Large intestine (tissue), 3 donors: ENCODE measurements at regions not wholly inside any gene's neighbourhood (a gene's known extent, or its start where the extent isn't known, plus 50 kb on each side); places are given as distances from the start of the nearest gene placed in this dataset.

Experiments
- DNase-seq, 2 donors: peaks; one replicate each; pipeline versions ENCODE4 v3.0.0 to v3.0.0-alpha.2; 2013
- H3K27ac ChIP-seq: one replicate; pipeline ENCODE4 v1.5.1; 2013; ENCODE audit warnings: low read length
- H3K27me3 ChIP-seq: 2 replicates; pipeline ENCODE4 v1.6.1; 2013; ENCODE audit warnings: low read length; ENCODE audit not compliant: control insufficient read depth, insufficient read depth
- H3K36me3 ChIP-seq: 2 replicates; pipeline ENCODE4 v1.6.1; 2013; ENCODE audit warnings: low read length; ENCODE audit not compliant: control insufficient read depth, insufficient read depth
- H3K4me1 ChIP-seq: one replicate; pipeline ENCODE4 v1.6.1; 2013; ENCODE audit warnings: low read length; ENCODE audit not compliant: control insufficient read depth, insufficient read depth
- H3K4me3 ChIP-seq: one replicate; pipeline ENCODE4 v1.5.1; 2013; ENCODE audit warnings: low read length
- H3K9me3 ChIP-seq: one replicate; pipeline ENCODE4 v1.6.1; 2013; ENCODE audit warnings: mild to moderate bottlenecking, low read depth, low read length, moderate library complexity; ENCODE audit not compliant: control insufficient read depth
- WGBS: methylation state at CpG from one replicate; pipeline ENCODE4 v1.1.5; 2013; ENCODE audit warnings: low lambda C conversion rate; ENCODE audit not compliant: insufficient coverage; 5-methylcytosine and 5-hydroxymethylcytosine counted together

DNA sequence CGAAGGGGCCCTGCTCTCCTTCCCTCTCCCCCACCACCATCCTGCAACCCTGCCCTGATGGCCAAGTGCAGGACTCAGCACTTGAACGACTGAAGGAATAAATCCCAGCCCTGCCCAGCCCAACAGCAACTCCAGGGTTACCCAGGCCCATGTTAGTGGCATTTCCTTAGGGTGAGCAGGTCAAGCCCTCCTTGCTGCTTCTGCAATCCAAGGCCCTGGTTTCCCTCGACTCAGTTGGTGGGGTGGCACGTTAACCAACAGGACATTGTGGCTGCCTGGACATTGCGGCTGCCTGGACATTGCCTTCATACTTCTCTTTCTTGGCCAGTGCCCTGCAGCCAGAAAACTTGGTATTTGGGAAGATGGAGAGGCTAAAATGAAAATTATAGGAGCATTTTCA is 141.4 kb downstream of the TRIM29 start:
- WGBS: no CpG with 5 or more reads among the region's 5 CpGs
- no peaks in the 10 kb centered on the region for H3K9me3 ChIP-seq
- DNase-seq: no peak
- H3K4me1 ChIP-seq: peaks cover 14% of the 10 kb centered on the region
- H3K4me3 ChIP-seq: no peak overlapping the region
- H3K27ac ChIP-seq: no peak overlapping the region
- peaks cover 4% of the 10 kb centered on the region for H3K27me3 ChIP-seq
- no peaks in the 10 kb centered on the region for H3K36me3 ChIP-seq

DNA sequence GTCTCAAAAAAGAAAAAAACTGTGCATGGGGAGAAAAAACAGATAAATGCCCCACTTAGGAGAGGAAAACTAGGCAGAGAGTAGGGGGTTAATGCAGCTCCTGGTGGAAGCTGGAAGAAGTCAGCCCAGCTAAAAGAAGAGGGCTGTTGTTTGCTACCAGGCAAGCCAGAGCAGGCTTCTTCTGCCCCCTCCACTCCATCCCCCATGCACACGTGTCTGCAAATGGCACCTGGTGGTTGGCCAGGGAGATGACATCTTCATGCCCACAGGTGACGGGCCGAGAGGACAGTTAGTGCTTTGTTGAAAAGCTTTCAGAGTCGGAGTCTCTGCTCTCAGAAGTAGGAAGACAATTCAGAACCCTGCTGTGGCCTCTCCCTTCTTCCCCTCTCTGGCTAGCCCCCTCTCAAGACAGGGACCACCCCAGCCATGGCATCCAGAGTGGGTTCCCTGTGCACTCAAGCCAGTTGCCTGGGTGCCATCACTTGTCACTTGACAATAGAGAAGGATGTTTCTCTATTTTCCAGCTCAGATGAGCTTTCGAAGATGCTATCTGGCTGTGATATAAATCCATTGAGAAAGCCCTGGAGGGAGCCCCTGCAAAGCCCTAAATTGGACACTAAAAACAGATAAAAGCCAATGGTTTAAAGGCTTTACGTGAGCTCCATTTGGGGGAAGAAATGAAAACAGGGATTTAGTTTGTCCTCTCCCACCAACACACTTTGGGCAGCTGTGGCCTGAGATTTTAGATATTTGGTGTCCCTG is 142.0 kb downstream of the TRIM29 start:
- WGBS: no CpG with 5 or more reads among the region's 6 CpGs

GRCh38 chr11:119993722-119994121 is 144.2 kb downstream of the TRIM29 start:
- Histone ChIP-seq H3K4me3 (no peak overlapping the region), H3K4me1 (peaks cover 14% of the 10 kb centered on the region)

More for the DNA sequence above, 142.0 kb downstream of the TRIM29 start:
- Histone ChIP-seq H3K27me3 (peaks cover 2% of the 10 kb centered on the region), H3K4me1 (peaks cover 14% of the 10 kb centered on the region), H3K4me3 (no peak overlapping the region), H3K9me3 (no peaks in the 10 kb centered on the region), H3K36me3 (no peaks in the 10 kb centered on the region), H3K27ac (no peak overlapping the region)
- DNase-seq: no peak

DNA sequence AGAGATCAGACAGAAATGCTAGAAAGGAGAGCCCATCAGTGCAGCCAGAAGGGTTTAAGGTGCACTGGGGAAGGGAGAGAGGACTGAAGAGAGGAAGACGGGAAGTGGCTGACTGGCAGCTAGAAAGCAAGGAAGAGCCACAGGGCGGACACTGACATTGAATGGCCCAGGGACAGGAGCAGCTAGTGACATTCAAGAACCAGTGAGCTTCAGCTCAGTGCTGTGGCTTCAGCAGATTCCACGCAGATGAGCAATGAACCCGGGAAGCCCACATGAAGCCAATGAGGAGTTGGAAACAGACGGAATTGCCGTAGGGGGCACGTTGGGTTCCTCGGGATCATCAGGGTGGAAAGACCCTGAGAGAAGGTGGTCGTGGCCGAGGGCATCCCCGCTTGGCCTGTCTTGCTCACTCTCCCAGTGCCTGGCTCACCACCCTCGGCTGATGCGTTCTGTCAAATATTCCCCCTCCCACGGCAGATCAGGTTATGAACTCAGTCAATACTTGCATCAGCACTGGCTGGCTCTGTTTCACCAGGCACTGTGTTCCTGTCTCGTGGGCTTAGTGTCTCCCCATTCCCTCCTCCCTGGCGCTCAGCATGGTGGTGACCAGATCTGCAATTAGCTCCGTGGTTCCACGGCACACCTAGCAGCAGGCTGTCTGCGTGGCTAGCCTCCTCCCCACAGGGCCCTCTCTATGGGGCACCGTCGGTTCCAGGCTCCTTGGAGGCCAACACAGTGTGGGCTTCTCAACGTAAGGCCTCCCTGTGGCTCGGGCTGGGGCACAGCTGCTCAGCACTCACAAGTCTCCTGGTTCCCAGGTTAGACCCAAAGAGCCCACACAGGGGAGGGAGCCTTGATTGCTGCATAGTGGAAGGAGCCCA is 145.5 kb downstream of the TRIM29 start:
- Histone ChIP-seq H3K4me1 (peaks cover 14% of the 10 kb centered on the region), H3K36me3 (no peaks in the 10 kb centered on the region), H3K9me3 (no peaks in the 10 kb centered on the region), H3K27ac (no peak overlapping the region), H3K27me3 (no peaks in the 10 kb centered on the region), H3K4me3 (no peak overlapping the region)
- no peak for DNase-seq
- WGBS: no CpG with 5 or more reads among the region's 23 CpGs

More at GRCh38 chr11:119993722-119994121, 144.2 kb downstream of the TRIM29 start:
- H3K9me3 ChIP-seq: no peaks in the 10 kb centered on the region
- peak in 1 of 2 donors; percentile 68 for DNase-seq
- WGBS: no CpG with 5 or more reads among the region's 4 CpGs
- H3K36me3 ChIP-seq: no peaks in the 10 kb centered on the region
- no peak overlapping the region for H3K27ac ChIP-seq
- no peaks in the 10 kb centered on the region for H3K27me3 ChIP-seq

- H3K4me3 ChIP-seq: no peak overlapping the region
- H3K27ac ChIP-seq: no peak overlapping the region
- peak in 1 of 2 donors; percentile 8 for DNase-seq
- H3K36me3 ChIP-seq: no peaks in the 10 kb centered on the region
- no peaks in the 10 kb centered on the region for H3K27me3 ChIP-seq
- no peaks in the 10 kb centered on the region for H3K9me3 ChIP-seq
- no CpG with 5 or more reads among the region's 3 CpGs for WGBS
- H3K4me1 ChIP-seq: peaks cover 14% of the 10 kb centered on the region
Measured at GRCh38 chr11:119991669-119992068, 146.2 kb downstream of the TRIM29 start.

DNA sequence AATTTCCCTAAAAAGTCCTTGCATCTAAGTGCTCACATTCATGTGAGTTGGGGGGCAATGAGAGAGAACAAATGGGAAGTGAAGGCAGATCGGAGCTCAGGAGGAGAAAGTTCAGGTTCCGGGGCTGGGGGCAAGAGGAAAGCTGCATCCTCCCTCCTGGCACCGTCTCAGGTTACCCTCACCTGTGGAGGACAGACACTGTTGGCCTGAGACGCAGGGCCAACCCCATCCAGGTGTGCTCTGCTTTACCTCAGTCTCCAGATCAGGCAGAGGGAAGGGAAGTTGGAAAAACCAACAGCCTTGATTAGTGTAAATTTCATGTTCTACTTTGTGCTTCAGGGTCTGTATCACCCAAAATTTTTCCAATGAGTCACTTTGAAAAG is 146.9 kb downstream of the TRIM29 start:
- H3K4me1 ChIP-seq: peaks cover 14% of the 10 kb centered on the region
- H3K9me3 ChIP-seq: no peaks in the 10 kb centered on the region
- no peak for DNase-seq
- no peaks in the 10 kb centered on the region for H3K36me3 ChIP-seq
- no peak overlapping the region for H3K4me3 ChIP-seq
- no peaks in the 10 kb centered on the region for H3K27me3 ChIP-seq
- no CpG with 5 or more reads among the region's 4 CpGs for WGBS
- H3K27ac ChIP-seq: no peak overlapping the region

- H3K9me3 ChIP-seq: no peaks in the 10 kb centered on the region
- H3K4me3 ChIP-seq: no peak overlapping the region
- no CpG with 5 or more reads among the region's 6 CpGs for WGBS
- peaks cover 14% of the 10 kb centered on the region for H3K4me1 ChIP-seq
- H3K27me3 ChIP-seq: no peaks in the 10 kb centered on the region
- no peak for DNase-seq
- H3K27ac ChIP-seq: no peak overlapping the region
- H3K36me3 ChIP-seq: no peaks in the 10 kb centered on the region
Measured at GRCh38 chr11:119990309-119991021, 147.4 kb downstream of the TRIM29 start.

GRCh38 chr11:119989159-119989821 is 148.6 kb downstream of the TRIM29 start:
- no peak overlapping the region for H3K4me3 ChIP-seq
- H3K9me3 ChIP-seq: no peaks in the 10 kb centered on the region
- H3K36me3 ChIP-seq: no peaks in the 10 kb centered on the region
- 48% methylated on average over 4 of the region's 16 CpGs for WGBS
- H3K27ac ChIP-seq: no peak overlapping the region
- H3K27me3 ChIP-seq: no peaks in the 10 kb centered on the region
- H3K4me1 ChIP-seq: peaks cover 14% of the 10 kb centered on the region
- DNase-seq: no peak

DNA sequence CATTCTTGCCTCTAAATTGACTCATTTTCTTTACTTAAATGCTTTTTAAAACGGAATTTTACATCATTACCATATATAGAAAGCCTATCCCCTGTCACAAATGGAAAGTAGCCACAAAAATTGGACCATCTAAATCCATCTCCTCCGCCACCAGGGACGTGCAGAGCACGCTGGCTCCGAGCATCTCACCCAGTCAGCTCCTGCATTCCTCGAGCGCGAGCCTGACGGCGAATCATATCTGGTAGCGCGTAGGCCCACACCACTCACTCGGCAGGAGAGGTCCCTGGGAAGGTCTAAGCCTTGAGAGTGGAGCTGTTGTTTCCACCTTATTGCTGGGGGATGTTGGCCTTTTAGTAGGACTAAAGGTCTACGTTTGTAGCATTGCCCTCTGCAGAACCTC is 152.4 kb downstream of the TRIM29 start:
- Histone ChIP-seq H3K27ac (no peak overlapping the region), H3K27me3 (no peaks in the 10 kb centered on the region), H3K4me3 (no peak overlapping the region), H3K36me3 (no peaks in the 10 kb centered on the region), H3K4me1 (peaks cover 8% of the 10 kb centered on the region), H3K9me3 (no peaks in the 10 kb centered on the region)
- no peak for DNase-seq
- WGBS: 100% methylated on average over 1 of the region's 14 CpGs

DNA sequence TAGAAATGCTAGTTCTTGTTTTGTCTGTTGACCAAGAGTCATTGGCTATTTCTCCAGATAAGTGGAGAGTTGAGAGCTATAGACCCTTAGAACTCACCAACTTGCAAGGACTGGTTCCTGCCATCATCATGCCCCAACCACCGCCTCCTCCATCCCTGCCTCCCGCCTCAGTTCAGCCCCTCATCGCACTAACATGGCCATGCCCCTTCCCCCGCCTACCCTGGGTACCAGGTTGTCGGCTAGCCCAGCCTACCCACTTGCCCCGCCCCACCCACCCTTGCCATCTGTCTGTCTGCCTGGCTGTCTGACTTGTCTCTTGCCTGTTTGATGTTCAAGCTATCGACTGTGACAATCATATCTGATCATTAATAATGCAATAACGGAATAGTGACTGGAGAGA is 154.1 kb downstream of the TRIM29 start:
- 83% methylated on average over 2 of the region's 8 CpGs for WGBS
- Histone ChIP-seq H3K27ac (no peak overlapping the region), H3K27me3 (no peaks in the 10 kb centered on the region), H3K36me3 (no peaks in the 10 kb centered on the region), H3K9me3 (no peaks in the 10 kb centered on the region), H3K4me1 (peaks cover 21% of the 10 kb centered on the region), H3K4me3 (no peak overlapping the region)
- DNase-seq: no peak
